ENCODE measurements at regions not wholly inside any gene's neighbourhood (a gene's known extent, or its start where the extent isn't known, plus 50 kb on each side); places are given as distances from the start of the nearest gene placed in this dataset.

DNA sequence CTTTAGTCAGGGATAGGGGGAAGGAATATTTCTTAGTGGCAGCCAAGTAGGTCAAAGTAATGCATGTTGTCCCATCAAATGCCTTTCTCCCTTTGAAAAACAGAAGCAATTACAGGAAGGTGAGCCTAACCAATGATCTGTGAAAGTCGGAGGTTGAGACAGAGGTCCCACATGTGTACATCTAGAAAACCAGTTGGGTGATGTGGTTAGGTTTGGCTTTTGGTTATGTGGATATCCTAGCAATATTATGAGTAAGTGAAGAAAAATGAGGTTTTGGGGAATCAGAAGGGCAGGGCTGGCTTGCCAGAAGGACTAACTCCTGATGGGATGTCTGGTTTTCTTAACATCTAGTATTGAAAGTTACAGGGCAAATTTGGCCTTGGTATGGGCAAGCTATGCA lies 63.4 kb upstream of the PALM2AKAP2 start:
- H3K4me1 ChIP-seq, result no peaks in the 10 kb centered on the region
- TF ChIP-seq EP300 (IDR thresholded peaks at IDR 0.05) (no peak), POLR2AphosphoS5 (IDR thresholded peaks at IDR 0.05) (no peak), POLR2A (IDR thresholded peaks at IDR 0.05) (no peak)
- TF ChIP-seq, protein P1, sequence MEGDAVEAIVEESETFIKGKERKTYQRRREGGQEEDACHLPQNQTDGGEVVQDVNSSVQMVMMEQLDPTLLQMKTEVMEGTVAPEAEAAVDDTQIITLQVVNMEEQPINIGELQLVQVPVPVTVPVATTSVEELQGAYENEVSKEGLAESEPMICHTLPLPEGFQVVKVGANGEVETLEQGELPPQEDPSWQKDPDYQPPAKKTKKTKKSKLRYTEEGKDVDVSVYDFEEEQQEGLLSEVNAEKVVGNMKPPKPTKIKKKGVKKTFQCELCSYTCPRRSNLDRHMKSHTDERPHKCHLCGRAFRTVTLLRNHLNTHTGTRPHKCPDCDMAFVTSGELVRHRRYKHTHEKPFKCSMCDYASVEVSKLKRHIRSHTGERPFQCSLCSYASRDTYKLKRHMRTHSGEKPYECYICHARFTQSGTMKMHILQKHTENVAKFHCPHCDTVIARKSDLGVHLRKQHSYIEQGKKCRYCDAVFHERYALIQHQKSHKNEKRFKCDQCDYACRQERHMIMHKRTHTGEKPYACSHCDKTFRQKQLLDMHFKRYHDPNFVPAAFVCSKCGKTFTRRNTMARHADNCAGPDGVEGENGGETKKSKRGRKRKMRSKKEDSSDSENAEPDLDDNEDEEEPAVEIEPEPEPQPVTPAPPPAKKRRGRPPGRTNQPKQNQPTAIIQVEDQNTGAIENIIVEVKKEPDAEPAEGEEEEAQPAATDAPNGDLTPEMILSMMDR (IDR thresholded peaks at IDR 0.05), result no peak
- H3K36me3 ChIP-seq, result no peaks in the 10 kb centered on the region
- WGBS, 5 donors, result 85 to 93% (median 91%) methylated on average over 1 of the region's 1 CpG
- no peak overlapping the region for H3K4me3 ChIP-seq
- H3K9me3 ChIP-seq, result no peaks in the 10 kb centered on the region
- intact Hi-C loops (cut with DNase I; ENCODE audit: low total_unique reads), result no loop called here
- DNase-seq, result no peak
- H3K27me3 ChIP-seq, result peaks cover 0 to 5% (median 0%) of the 10 kb centered on the region in 3 donors
- no peak overlapping the region for H3K27ac ChIP-seq

DNA sequence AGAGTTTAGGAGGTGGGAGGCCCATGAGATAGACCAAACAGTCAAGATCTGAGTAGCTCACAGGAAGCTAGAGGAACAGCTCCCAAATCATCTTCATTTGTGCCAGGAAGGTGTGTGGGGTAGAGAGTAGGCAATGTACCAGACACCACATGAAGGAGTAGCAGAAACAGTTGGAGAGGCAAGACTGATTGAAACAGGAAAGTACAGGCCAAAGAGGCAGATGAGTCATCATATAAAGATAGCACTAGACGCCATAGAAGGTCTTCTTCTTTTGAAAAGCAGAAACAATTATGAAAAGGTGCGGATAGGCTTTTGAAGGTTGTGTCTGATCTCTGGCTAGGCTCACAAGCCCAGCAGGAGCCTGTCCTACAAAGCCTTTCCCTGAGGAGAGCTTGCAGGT lies 62.7 kb upstream of the PALM2AKAP2 start:
- Histone ChIP-seq H3K4me1 (no peaks in the 10 kb centered on the region), H3K4me3 (no peak overlapping the region), H3K27ac (no peak overlapping the region), H3K27me3 (peaks cover 0 to 5% (median 0%) of the 10 kb centered on the region in 3 donors), H3K9me3 (no peaks in the 10 kb centered on the region), H3K36me3 (no peaks in the 10 kb centered on the region)
- TF ChIP-seq POLR2A (IDR thresholded peaks at IDR 0.05) (no peak), EP300 (IDR thresholded peaks at IDR 0.05) (no peak), POLR2AphosphoS5 (IDR thresholded peaks at IDR 0.05) (no peak)
- TF ChIP-seq, protein P1 (IDR thresholded peaks at IDR 0.05), result no peak
- 55 to 90% (median 84%) methylated on average over 2 of the region's 2 CpGs for WGBS, 5 donors
- no peak for DNase-seq
- intact Hi-C loops (cut with DNase I; ENCODE audit: low total_unique reads), result no loop called here

DNA sequence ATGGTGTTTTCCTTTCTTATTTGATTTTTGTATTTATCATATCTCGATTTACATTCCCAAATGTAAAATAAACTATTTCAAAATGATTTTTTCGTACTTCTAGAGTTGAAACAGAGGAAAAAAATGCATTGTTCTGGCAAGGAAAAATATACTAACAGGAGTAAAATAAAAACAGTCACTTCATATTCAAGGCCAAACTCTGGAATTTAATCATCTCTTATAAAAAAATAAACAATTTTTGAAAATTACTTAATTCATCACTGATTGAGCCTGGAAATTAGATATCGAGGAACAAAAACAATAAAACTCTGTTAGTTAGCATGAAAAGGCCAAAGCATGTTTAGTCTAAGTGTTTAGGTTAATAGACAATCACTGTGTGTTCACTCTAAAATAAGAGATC lies 61.1 kb upstream of the PALM2AKAP2 start:
- no peaks in the 10 kb centered on the region for H3K9me3 ChIP-seq
- intact Hi-C loops (cut with DNase I; ENCODE audit: low total_unique reads), result no loop called here
- WGBS, 5 donors, result 52 to 63% (median 56%) methylated on average over 3 of the region's 3 CpGs
- H3K27ac ChIP-seq, result no peak overlapping the region
- no peak for TF ChIP-seq POLR2AphosphoS5 (IDR thresholded peaks at IDR 0.05)
- TF ChIP-seq, protein P1 (IDR thresholded peaks at IDR 0.05), result no peak
- no peak for TF ChIP-seq POLR2A (IDR thresholded peaks at IDR 0.05)
- no peak for TF ChIP-seq EP300 (IDR thresholded peaks at IDR 0.05)
- peaks cover 0 to 5% (median 0%) of the 10 kb centered on the region in 3 donors for H3K27me3 ChIP-seq
- no peak overlapping the region for H3K4me3 ChIP-seq
- no peak for DNase-seq
- no peaks in the 10 kb centered on the region for H3K4me1 ChIP-seq
- H3K36me3 ChIP-seq, result no peaks in the 10 kb centered on the region

DNA sequence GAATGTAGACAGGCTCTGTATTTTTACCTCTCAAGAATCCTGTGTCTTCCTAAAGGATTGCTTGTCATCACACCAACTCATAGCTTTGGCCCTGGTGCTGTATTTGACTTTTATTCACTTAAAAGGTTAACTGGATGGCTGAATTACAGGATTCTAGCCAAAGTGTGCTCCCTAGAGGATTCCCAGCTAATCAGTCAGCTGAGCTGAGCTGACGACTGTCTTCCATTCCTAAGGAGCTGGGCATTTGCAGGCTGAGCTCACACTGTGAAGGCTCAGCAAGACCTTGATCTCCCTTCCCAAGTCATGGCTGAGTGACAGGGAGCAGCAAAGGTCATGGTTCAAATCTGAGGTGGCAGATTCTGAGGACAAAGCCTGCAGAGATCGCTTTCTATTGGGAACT lies 59.0 kb upstream of the PALM2AKAP2 start:
- Histone ChIP-seq H3K4me3 (no peak overlapping the region), H3K9me3 (no peaks in the 10 kb centered on the region), H3K36me3 (no peaks in the 10 kb centered on the region), H3K27ac (no peak overlapping the region), H3K4me1 (no peaks in the 10 kb centered on the region), H3K27me3 (no peaks in the 10 kb centered on the region)
- TF ChIP-seq EP300 (IDR thresholded peaks at IDR 0.05), result no peak
- TF ChIP-seq POLR2A (IDR thresholded peaks at IDR 0.05), result no peak
- TF ChIP-seq POLR2AphosphoS5 (IDR thresholded peaks at IDR 0.05), result no peak
- TF ChIP-seq, protein P1 (IDR thresholded peaks at IDR 0.05), result no peak
- WGBS, 5 donors, result 45 to 59% (median 54%) methylated on average over 2 of the region's 2 CpGs
- DNase-seq, result no peak
- intact Hi-C loops (cut with DNase I; ENCODE audit: low total_unique reads), result no loop called here

Measured in stomach (tissue), 8 donors.